ENCODE measurements at regions not wholly inside any gene's neighbourhood (a gene's known extent, or its start where the extent isn't known, plus 50 kb on each side); places are given as distances from the start of the nearest gene placed in this dataset.
"Not testable (repeated sequence)": the region's sequence is repeated elsewhere in the genome, so short reads cannot be mapped to it uniquely, and the experiment has no call there.

DNA sequence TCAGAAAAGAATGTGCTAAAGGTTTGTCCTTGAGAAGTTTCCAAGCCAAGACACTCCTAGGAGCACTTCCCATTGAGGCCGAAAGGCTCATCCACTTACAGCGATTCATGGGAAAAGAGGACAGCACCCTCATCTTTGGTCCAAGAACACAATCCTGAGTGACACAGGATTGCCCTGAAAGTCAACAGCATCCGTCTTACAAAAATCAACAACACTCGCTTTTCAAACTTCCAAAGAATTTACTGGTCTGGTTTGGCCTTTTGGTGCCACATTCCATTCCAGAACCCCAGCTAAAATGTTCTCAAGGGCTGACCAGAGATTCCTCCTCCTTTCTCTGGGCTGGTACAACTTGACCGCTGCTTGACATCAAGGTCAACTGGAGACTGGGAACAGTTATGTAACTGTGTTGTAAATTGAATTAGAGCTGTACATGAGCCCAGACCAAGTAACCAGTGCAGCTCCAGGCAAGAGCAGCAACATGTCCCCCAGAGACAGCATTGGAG, 415.8 kb upstream of the PIK3R1 start:
- no peaks in the 10 kb centered on the region for H4K20me1 ChIP-seq (ENCODE audit: insufficient read depth)
- no peak for TF ChIP-seq MXI1 (IDR thresholded peaks at IDR 0.05; ENCODE audit: low read depth, low read length)
- TF ChIP-seq JUND (IDR thresholded peaks at IDR 0.05), result no peak
- ChIA-PET CTCF (no interaction called here), POLR2A (no interaction called here)
- no peaks in the 10 kb centered on the region for H3K9me3 ChIP-seq
- H3K9ac ChIP-seq, result no peak overlapping the region
- no peaks in the 10 kb centered on the region for H3K27me3 ChIP-seq (ENCODE audit: insufficient read depth)
- no peak overlapping the region for H2AFZ ChIP-seq (ENCODE audit: low read depth)
- 54% methylated on average over 5 of the region's 5 CpGs for WGBS (ENCODE audit: low lambda C conversion rate)
- H3K4me3 ChIP-seq (ENCODE audit: low read depth in 2 of 2, low read length in 1 of 2), result no peak overlapping the region
- no peaks in the 10 kb centered on the region for H3F3A ChIP-seq (replicated peaks; ENCODE audit: insufficient read depth)
- no peak for DNase-seq
- H3K4me1 ChIP-seq (ENCODE audit: control insufficient read depth in 1 of 2, insufficient read depth in 2 of 2, low read depth in 1 of 2, low read length in 1 of 2), result peaks cover 0 to 3% of the 10 kb centered on the region in 2 experiments; a peak in 1 of 4 replicates
- no peaks in the 10 kb centered on the region for H3K36me3 ChIP-seq (replicated peaks in 1 of 2; ENCODE audit: control insufficient read depth in 1 of 2, insufficient read depth in 2 of 2, low read length in 1 of 2)
- no peaks in the 10 kb centered on the region for H3K9me2 ChIP-seq
- no peak overlapping the region for H3K27ac ChIP-seq (ENCODE audit: low read depth in 2 of 2, low read length in 1 of 2)
- no peak overlapping the region for H3K4me2 ChIP-seq
- H3K79me2 ChIP-seq (ENCODE audit: insufficient read depth), result no peaks in the 10 kb centered on the region

DNA sequence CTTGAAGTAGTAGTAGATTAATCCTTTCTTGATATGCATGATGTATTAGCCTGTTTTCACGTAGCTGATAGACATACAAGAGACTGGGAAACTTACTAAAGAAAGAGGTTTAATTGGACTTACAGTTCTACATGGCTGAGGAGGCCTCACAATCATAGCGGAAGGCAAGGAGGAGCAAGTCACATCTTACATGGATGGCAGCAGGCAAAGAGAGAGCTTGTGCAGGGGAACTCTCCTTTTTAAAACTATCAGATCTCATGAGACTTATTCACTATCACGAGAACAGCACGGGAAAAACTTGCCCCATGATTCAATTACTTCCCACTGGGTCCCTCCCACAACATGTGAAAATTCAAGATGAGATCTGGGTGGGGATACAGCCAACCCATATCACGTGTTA, 417.1 kb upstream of the PIK3R1 start:
- POLR2A ChIA-PET, result not testable (repeated sequence)

DNA sequence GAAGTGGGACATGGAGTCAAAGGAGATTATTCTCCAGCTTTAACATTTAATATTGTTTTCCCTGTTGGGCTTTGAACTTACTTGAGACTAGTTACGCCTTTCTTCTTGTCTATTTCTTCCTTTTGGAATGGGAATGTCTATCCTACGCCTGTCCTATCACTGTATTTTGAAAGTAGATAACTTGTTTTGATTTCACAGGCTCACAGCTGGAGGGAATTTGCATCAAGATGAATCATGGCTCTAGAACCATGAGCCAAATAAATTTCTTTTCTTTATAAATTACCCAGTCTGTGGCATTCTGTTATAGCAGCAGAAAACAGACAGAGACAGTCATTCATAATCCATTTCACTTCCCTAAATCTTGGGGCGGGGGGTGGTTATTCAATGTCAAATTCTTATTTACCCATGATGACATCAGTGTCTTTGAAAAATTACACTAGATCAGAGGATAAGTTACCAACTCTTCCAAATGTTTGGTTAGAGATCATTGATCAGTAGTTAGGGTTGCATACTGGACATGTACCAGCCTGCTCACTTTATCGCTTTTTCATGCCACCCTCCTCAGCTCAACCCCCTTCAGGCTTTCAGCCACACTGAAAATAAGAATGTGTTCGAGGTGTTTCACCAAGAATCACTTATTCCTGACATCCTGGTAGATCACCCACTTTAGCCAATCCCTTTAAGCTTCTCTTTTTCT, 419.6 kb upstream of the PIK3R1 start:
- CTCF ChIA-PET, result no interaction called here
- 38% methylated on average over 5 of the region's 5 CpGs for WGBS (ENCODE audit: low lambda C conversion rate)

More for the DNA sequence above, 417.1 kb upstream of the PIK3R1 start:
- H3K79me2 ChIP-seq (ENCODE audit: insufficient read depth); CTCF ChIA-PET; H3F3A ChIP-seq (replicated peaks; ENCODE audit: insufficient read depth); H3K9ac ChIP-seq; H3K4me3 ChIP-seq (ENCODE audit: low read depth in 2 of 2, low read length in 1 of 2); H3K4me1 ChIP-seq (ENCODE audit: control insufficient read depth in 1 of 2, insufficient read depth in 2 of 2, low read depth in 1 of 2, low read length in 1 of 2); H4K20me1 ChIP-seq (ENCODE audit: insufficient read depth); H3K27ac ChIP-seq (ENCODE audit: low read depth in 2 of 2, low read length in 1 of 2); H3K9me3 ChIP-seq; H3K9me2 ChIP-seq; H3K4me2 ChIP-seq; H3K36me3 ChIP-seq (replicated peaks in 1 of 2; ENCODE audit: control insufficient read depth in 1 of 2, insufficient read depth in 2 of 2, low read length in 1 of 2); H3K27me3 ChIP-seq (ENCODE audit: insufficient read depth); DNase-seq; H2AFZ ChIP-seq (ENCODE audit: low read depth): not testable (repeated sequence)
- 38% methylated on average over 5 of the region's 5 CpGs for WGBS (ENCODE audit: low lambda C conversion rate)

More for the DNA sequence above, 419.6 kb upstream of the PIK3R1 start:
- no peaks in the 10 kb centered on the region for H3F3A ChIP-seq (replicated peaks; ENCODE audit: insufficient read depth)
- H2AFZ ChIP-seq (ENCODE audit: low read depth), result no peak overlapping the region
- H3K9ac ChIP-seq, result no peak overlapping the region
- H3K36me3 ChIP-seq (replicated peaks in 1 of 2; ENCODE audit: control insufficient read depth in 1 of 2, insufficient read depth in 2 of 2, low read length in 1 of 2), result no peaks in the 10 kb centered on the region
- H3K27ac ChIP-seq (ENCODE audit: low read depth in 2 of 2, low read length in 1 of 2), result no peak overlapping the region
- no peak for DNase-seq
- peaks cover 0 to 3% of the 10 kb centered on the region in 2 experiments; a peak in 1 of 4 replicates for H3K4me1 ChIP-seq (ENCODE audit: control insufficient read depth in 1 of 2, insufficient read depth in 2 of 2, low read depth in 1 of 2, low read length in 1 of 2)
- no peak overlapping the region for H3K4me2 ChIP-seq
- H3K9me2 ChIP-seq, result no peaks in the 10 kb centered on the region
- H3K9me3 ChIP-seq, result no peaks in the 10 kb centered on the region
- POLR2A ChIA-PET, result no interaction called here
- TF ChIP-seq TAF1 (IDR thresholded peaks at IDR 0.05; ENCODE audit: borderline replicate concordance, low read depth, low read length), result no peak
- TF ChIP-seq RAD21 (IDR thresholded peaks at IDR 0.05; ENCODE audit: low read length), result no peak
- TF ChIP-seq, protein P1, sequence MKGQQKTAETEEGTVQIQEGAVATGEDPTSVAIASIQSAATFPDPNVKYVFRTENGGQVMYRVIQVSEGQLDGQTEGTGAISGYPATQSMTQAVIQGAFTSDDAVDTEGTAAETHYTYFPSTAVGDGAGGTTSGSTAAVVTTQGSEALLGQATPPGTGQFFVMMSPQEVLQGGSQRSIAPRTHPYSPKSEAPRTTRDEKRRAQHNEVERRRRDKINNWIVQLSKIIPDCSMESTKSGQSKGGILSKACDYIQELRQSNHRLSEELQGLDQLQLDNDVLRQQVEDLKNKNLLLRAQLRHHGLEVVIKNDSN (IDR thresholded peaks at IDR 0.05; ENCODE audit: borderline replicate concordance, low read depth), result no peak
- TF ChIP-seq ELF1 (IDR thresholded peaks at IDR 0.05), result no peak
- no peak for TF ChIP-seq EZH2phosphoT487 (IDR thresholded peaks at IDR 0.05; ENCODE audit: borderline replicate concordance, low read depth)
- no peak for TF ChIP-seq FOSL2 (IDR thresholded peaks at IDR 0.05; ENCODE audit: borderline replicate concordance, low read depth)
- H3K4me3 ChIP-seq (ENCODE audit: low read depth in 2 of 2, low read length in 1 of 2), result no peak overlapping the region
- no peaks in the 10 kb centered on the region for H4K20me1 ChIP-seq (ENCODE audit: insufficient read depth)
- no peaks in the 10 kb centered on the region for H3K27me3 ChIP-seq (ENCODE audit: insufficient read depth)
- H3K79me2 ChIP-seq (ENCODE audit: insufficient read depth), result no peaks in the 10 kb centered on the region
